Neural cell (in vitro differentiated cells): ENCODE measurements at regions not wholly inside any gene's neighbourhood (a gene's known extent, or its start where the extent isn't known, plus 50 kb on each side); places are given as distances from the start of the nearest gene placed in this dataset.

Source experiments
- CTCF ChIP-seq: fragments of 450-650 bp; IDR thresholded peaks from 2 replicates; pipeline ENCODE4 v1.5.1; 2014; ENCODE audit warnings: antibody characterized with exemption, mild to moderate bottlenecking, moderate library complexity; ENCODE audit not compliant: poor library complexity, severe bottlenecking
- EP300 ChIP-seq: fragments of 450-650 bp; conservative IDR thresholded peaks from 2 replicates; pipeline ENCODE4 v1.6.1; 2014; ENCODE audit warnings: antibody characterized with exemption, mild to moderate bottlenecking, moderate library complexity; ENCODE audit not compliant: poor library complexity, severe bottlenecking
- EZH2 ChIP-seq: fragments of 200-600, 300-800 bp; shearing (Covaris generic), sonication (generic); IDR thresholded peaks from 2 replicates; pipeline ENCODE4 v1.6.1; 2014; ENCODE audit warnings: antibody characterized with exemption, low read length, borderline replicate concordance, mild to moderate bottlenecking; ENCODE audit not compliant: insufficient read depth, poor library complexity, severe bottlenecking
- MXI1 ChIP-seq: fragments of 450-650 bp; conservative IDR thresholded peaks from 2 replicates; pipeline ENCODE4 v1.6.1; 2014; ENCODE audit warnings: antibody characterized with exemption, mild to moderate bottlenecking; ENCODE audit not compliant: poor library complexity, severe bottlenecking
- POLR2AphosphoS5 ChIP-seq: IDR thresholded peaks from 2 replicates; pipeline ENCODE4 v1.6.1; 2012
- RAD21 ChIP-seq: fragments of 450-650 bp; conservative IDR thresholded peaks from 2 replicates; pipeline ENCODE4 v1.6.1; 2014; ENCODE audit warnings: antibody characterized with exemption, mild to moderate bottlenecking, moderate library complexity
- REST ChIP-seq: IDR thresholded peaks from 2 replicates; pipeline ENCODE4 v1.6.1; 2012; ENCODE audit warnings: borderline replicate concordance
- SMC3 ChIP-seq: fragments of 450-650 bp; conservative IDR thresholded peaks from 2 replicates; pipeline ENCODE4 v1.6.1; 2014; ENCODE audit warnings: antibody characterized with exemption, mild to moderate bottlenecking, moderate library complexity; ENCODE audit not compliant: poor library complexity

DNA sequence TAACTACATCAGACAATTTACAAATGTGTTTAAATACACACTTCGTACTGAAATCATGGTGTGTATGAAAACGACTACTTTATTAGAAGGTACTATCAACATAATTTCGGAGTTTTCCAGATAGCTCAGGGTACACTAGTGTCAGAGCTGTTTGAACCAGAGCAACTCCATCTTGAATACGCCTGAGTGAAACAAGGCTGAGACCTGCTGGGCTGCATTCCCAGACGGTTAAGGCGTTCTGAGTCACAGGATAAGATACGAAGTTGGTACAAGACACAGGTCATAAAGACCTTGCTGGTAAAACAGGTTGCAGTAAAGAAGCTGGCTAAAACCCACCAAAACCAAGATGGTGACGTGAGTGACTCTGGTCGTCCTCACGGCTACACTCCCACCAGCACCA, 167.6 kb downstream of the THBS2 start:
- TF ChIP-seq RAD21 (no peak), CTCF (no peak), POLR2AphosphoS5 (no peak), EZH2 (no peak), SMC3 (no peak), MXI1 (no peak), REST (no peak), EP300 (no peak)
